IMR-90 (cell line): ENCODE measurements at regions not wholly inside any gene's neighbourhood (a gene's known extent, or its start where the extent isn't known, plus 50 kb on each side); places are given as distances from the start of the nearest gene placed in this dataset.

Experiments used
- ATAC-seq: fragments of 200-7000 bp; cut with Tn5 transposase; 2 replicates; pipeline ENCODE4 v1.9.1; 2020; ENCODE audit warnings: low read depth, mild to moderate bottlenecking, moderate library complexity
- BruUV-seq: library from RNA; stranded (reverse); fragments of 400-500 nt; replicated peaks from 2 replicates; lab custom pipeline; 2021; lab: Mats Ljungman, UMichigan
- CTCF ChIA-PET: fragments of 300-600 bp; formaldehyde crosslinking; extraction: SDS; loops from one replicate; lab custom pipeline; 2021; ENCODE audit warnings: antibody characterized with exemption; lab: Yijun Ruan, JAX
- POLR2A ChIA-PET: fragments of 300-600 bp; sonication (Branson Sonifier 250); formaldehyde crosslinking; loops from one replicate; lab custom pipeline; 2022; ENCODE audit warnings: antibody characterized with exemption; ENCODE audit not compliant: unreplicated experiment; lab: Charles Lee
- DNase-seq: peaks from one replicate; pipeline ENCODE4 v3.0.0; 2013
- H2AFZ ChIP-seq: replicated peaks from 2 replicates; pipeline ENCODE3; 2013; ENCODE audit warnings: low read length, mild to moderate bottlenecking; ENCODE audit not compliant: poor library complexity
- H2AK5ac ChIP-seq: 2 replicates; pipeline ENCODE4 v1.6.1; 2013; ENCODE audit warnings: low read depth, low read length, inconsistent platforms
- H2AK9ac ChIP-seq: replicated peaks from 2 replicates; pipeline ENCODE3; 2013; ENCODE audit warnings: mild to moderate bottlenecking, low read depth, low read length, moderate library complexity; ENCODE audit not compliant: poor library complexity
- H2BK120ac ChIP-seq: 2 replicates; pipeline ENCODE4 v1.6.1; 2013; ENCODE audit warnings: low read depth, low read length, inconsistent platforms
- H2BK15ac ChIP-seq: 3 replicates; pipeline ENCODE4 v1.6.1; 2013; ENCODE audit warnings: low read depth, low read length, inconsistent platforms
- H2BK20ac ChIP-seq: 2 replicates; pipeline ENCODE4 v1.6.1; 2013; ENCODE audit warnings: low read depth, mild to moderate bottlenecking, inconsistent platforms, low read length, moderate library complexity
- H2BK5ac ChIP-seq: 2 replicates; pipeline ENCODE4 v1.6.1; 2013; ENCODE audit warnings: mild to moderate bottlenecking, low read depth, low read length, inconsistent platforms; ENCODE audit not compliant: poor library complexity, severe bottlenecking
- H3K14ac ChIP-seq: replicated peaks from 2 replicates; pipeline ENCODE4 v1.6.1; 2013; ENCODE audit warnings: low read depth, low read length, inconsistent platforms
- H3K18ac ChIP-seq: 2 replicates; pipeline ENCODE4 v1.6.1; 2013; ENCODE audit warnings: low read depth, low read length, control low read depth
- H3K23ac ChIP-seq: 2 replicates; pipeline ENCODE4 v1.6.1; 2013; ENCODE audit warnings: low read depth, low read length, inconsistent platforms
- H3K27ac ChIP-seq: 2 replicates; pipeline ENCODE4 v1.5.1; 2013; ENCODE audit warnings: mild to moderate bottlenecking, control low read depth, low read length; ENCODE audit not compliant: insufficient read depth
- H3K27me3 ChIP-seq: 2 replicates; pipeline ENCODE4 v1.6.1; 2013; ENCODE audit warnings: low read length; ENCODE audit not compliant: control insufficient read depth, insufficient read depth
- H3K36me3 ChIP-seq: 2 replicates; pipeline ENCODE4 v1.6.1; 2013; ENCODE audit warnings: low read length, mixed read lengths; ENCODE audit not compliant: control insufficient read depth, insufficient read depth
- H3K4ac ChIP-seq: 2 replicates; pipeline ENCODE4 v1.6.1; 2013; ENCODE audit warnings: low read depth, low read length, inconsistent platforms
- H3K4me1 ChIP-seq: 2 replicates; pipeline ENCODE4 v1.6.1; 2013; ENCODE audit warnings: low read length, mixed read lengths; ENCODE audit not compliant: control insufficient read depth, insufficient read depth
- H3K4me2 ChIP-seq: 2 replicates; pipeline ENCODE4 v1.6.1; 2013; ENCODE audit warnings: low read depth, mild to moderate bottlenecking, control low read depth, low read length, moderate library complexity
- H3K4me3 ChIP-seq: 2 replicates; pipeline ENCODE4 v1.5.1; 2013; ENCODE audit warnings: low read depth, mild to moderate bottlenecking, control low read depth, low read length, moderate library complexity; ENCODE audit not compliant: insufficient read depth
- H3K56ac ChIP-seq: 2 replicates; pipeline ENCODE4 v1.6.1; 2013; ENCODE audit warnings: low read length, inconsistent platforms; ENCODE audit not compliant: insufficient read depth; ENCODE audit errors: extremely low read depth
- H3K79me1 ChIP-seq, 2 experiments: 2 replicates each; pipeline ENCODE4 v1.6.1; 2013; ENCODE audit warnings: low read length in 2 of 2, inconsistent platforms in 1 of 2, low read depth in 1 of 2
- H3K9ac ChIP-seq: 2 replicates; pipeline ENCODE4 v1.6.1; 2013; ENCODE audit warnings: low read depth, low read length, control low read depth
- H3K9me1 ChIP-seq: 2 replicates; pipeline ENCODE4 v1.6.1; 2013; ENCODE audit warnings: low read length, inconsistent platforms; ENCODE audit not compliant: insufficient read depth
- H3K9me3 ChIP-seq: 2 replicates; pipeline ENCODE4 v1.6.1; 2013; ENCODE audit warnings: low read length; ENCODE audit not compliant: control insufficient read depth, insufficient read depth
- H4K20me1 ChIP-seq: 2 replicates; pipeline ENCODE4 v1.6.1; 2013; ENCODE audit warnings: low read length, inconsistent platforms; ENCODE audit not compliant: insufficient read depth
- H4K5ac ChIP-seq: 2 replicates; pipeline ENCODE4 v1.6.1; 2013; ENCODE audit warnings: mild to moderate bottlenecking, low read depth, low read length, control low read depth
- H4K8ac ChIP-seq, 2 experiments: 2 replicates each; pipeline ENCODE4 v1.6.1; 2013; ENCODE audit warnings: low read depth in 2 of 2, low read length in 2 of 2, control low read depth in 1 of 2, inconsistent platforms in 1 of 2
- H4K91ac ChIP-seq: 2 replicates; pipeline ENCODE4 v1.6.1; 2013; ENCODE audit warnings: low read depth, low read length, inconsistent platforms; ENCODE audit not compliant: insufficient read depth
- ELK1 ChIP-seq: fragments of 150-350 bp; IDR thresholded peaks from 2 replicates; pipeline ENCODE4 v1.6.1; 2016; ENCODE audit warnings: low read depth, mild to moderate bottlenecking, low read length, moderate library complexity, borderline replicate concordance
- FOS ChIP-seq: fragments of 150-350 bp; IDR thresholded peaks from 2 replicates; pipeline ENCODE4 v1.6.1; 2016; ENCODE audit warnings: low read depth, low read length
- MXI1 ChIP-seq: IDR thresholded peaks from 2 replicates; pipeline ENCODE4 v1.6.1; 2012; ENCODE audit warnings: low read depth, mild to moderate bottlenecking, low read length, moderate library complexity, borderline replicate concordance
- RAD21 ChIP-seq: IDR thresholded peaks from 2 replicates; pipeline ENCODE4 v1.6.1; 2012; ENCODE audit warnings: low read length, improper control_type of control experiment
- RCOR1 ChIP-seq: IDR thresholded peaks from 2 replicates; pipeline ENCODE4 v1.6.1; 2012; ENCODE audit warnings: mild to moderate bottlenecking, low read length, improper control_type of control experiment; ENCODE audit not compliant: insufficient replicate concordance
- SMC3 ChIP-seq: fragments of 150-350 bp; IDR thresholded peaks from 2 replicates; pipeline ENCODE4 v1.6.1; 2016; ENCODE audit warnings: low read depth, mild to moderate bottlenecking, antibody characterized with exemption, low read length, moderate library complexity
- dilution Hi-C: fragments of 300-500 bp; cut with HindIII; formaldehyde crosslinking; loops from one replicate; pipeline ENCODE4 v1.14.3; 2018; ENCODE audit warnings: low sequenced_read_pairs; ENCODE audit not compliant: unreplicated experiment
- in situ Hi-C: fragments of 300-500 bp; cut with MboI; formaldehyde crosslinking; loops from 3 replicates; pipeline ENCODE4 v1.14.3; 2019; ENCODE audit warnings: low sequenced_read_pairs, inconsistent platforms, mixed read lengths
- intact Hi-C: fragments of 100-400 bp; cut with micrococcal nuclease; formaldehyde crosslinking; loops from 2 replicates; pipeline ENCODE4 v1.10.0; 2022

- DNase-seq, result no peak
- Histone ChIP-seq H4K20me1 (no peaks in the 10 kb centered on the region), H2AK9ac (no peak overlapping the region), H3K23ac (no peak overlapping the region), H3K56ac (no peak overlapping the region), H3K27ac (no peak overlapping the region), H4K91ac (no peak overlapping the region), H2BK15ac (no peak overlapping the region), H3K9ac (no peak overlapping the region), H3K4me2 (no peak overlapping the region), H3K14ac (no peak overlapping the region), H3K27me3 (no peaks in the 10 kb centered on the region), H3K4me3 (no peak overlapping the region), H3K18ac (no peak overlapping the region), H2BK20ac (no peak overlapping the region), H3K36me3 (no peaks in the 10 kb centered on the region), H3K79me1 (no peaks in the 10 kb centered on the region), H3K4me1 (no peaks in the 10 kb centered on the region), H2BK120ac (no peak overlapping the region), H2BK5ac (no peak overlapping the region), H2AK5ac (no peak overlapping the region), H3K9me3 (no peaks in the 10 kb centered on the region), H4K8ac (no peak overlapping the region), H2AFZ (no peak overlapping the region), H3K9me1 (no peaks in the 10 kb centered on the region), H4K5ac (no peak overlapping the region), H3K4ac (no peak overlapping the region)
- no peak for TF ChIP-seq FOS
- TF ChIP-seq RCOR1, result no peak
- TF ChIP-seq SMC3, result no peak
- TF ChIP-seq ELK1, result no peak
- no peak for TF ChIP-seq MXI1
- no peak for TF ChIP-seq RAD21
- CTCF ChIA-PET, result no interaction called here
- BruUV-seq, result no TSS peak
- POLR2A ChIA-PET, result no interaction called here
- intact Hi-C loops, result no loop called here
- in situ Hi-C loops, result loop anchor here (25.0 kb wide), 1 partner anchor 962 kb away; no protein-coding TSS in a partner anchor
- no peak for ATAC-seq
- dilution Hi-C loops, result no loop called here
Measured at GRCh38 chr3:153974614-153975013, 146.6 kb upstream of the ARHGEF26 start.
